Suppressor macrophage treated with lipopolysaccharide for 4 hours (primary cell): ENCODE measurements at regions not wholly inside any gene's neighbourhood (a gene's known extent, or its start where the extent isn't known, plus 50 kb on each side); places are given as distances from the start of the nearest gene placed in this dataset.

Experiments
- DNase-seq: peaks from one replicate; pipeline ENCODE4 v3.0.0-alpha.2; 2020

DNA sequence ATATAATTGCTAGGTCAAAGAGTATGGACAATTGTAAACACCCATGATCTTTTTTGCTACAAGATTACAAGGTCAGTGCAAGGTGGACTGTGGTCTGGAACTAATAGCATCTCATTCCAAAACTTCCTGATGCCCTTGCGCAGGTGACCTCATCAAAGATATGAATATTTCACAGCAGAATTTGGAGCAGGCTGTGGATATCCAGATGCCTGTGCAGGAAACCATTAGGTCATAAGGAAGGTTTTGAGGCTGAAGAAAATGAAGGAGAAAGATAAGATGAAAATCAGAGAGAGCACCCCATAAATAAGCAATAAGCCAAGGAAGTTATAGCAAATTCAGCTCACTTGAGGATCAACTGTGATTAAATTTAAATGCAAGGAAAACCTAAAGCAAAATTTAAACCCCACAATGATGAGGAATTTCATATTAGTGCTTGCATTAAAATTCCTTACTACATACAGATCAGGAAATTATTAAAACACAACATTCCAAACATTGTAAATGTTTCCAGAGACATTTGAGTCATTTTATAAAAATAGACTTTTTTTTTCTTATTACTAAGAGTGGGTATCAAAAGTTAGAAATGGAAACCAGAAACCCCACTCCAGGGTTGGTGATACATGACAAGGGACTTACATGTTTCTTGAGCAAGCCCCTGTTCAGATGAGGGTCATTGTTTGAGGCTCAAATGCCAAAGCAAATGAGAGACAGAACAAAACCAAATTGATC is 100.7 kb upstream of the FAM9C start:
- no peak for DNase-seq

DNA sequence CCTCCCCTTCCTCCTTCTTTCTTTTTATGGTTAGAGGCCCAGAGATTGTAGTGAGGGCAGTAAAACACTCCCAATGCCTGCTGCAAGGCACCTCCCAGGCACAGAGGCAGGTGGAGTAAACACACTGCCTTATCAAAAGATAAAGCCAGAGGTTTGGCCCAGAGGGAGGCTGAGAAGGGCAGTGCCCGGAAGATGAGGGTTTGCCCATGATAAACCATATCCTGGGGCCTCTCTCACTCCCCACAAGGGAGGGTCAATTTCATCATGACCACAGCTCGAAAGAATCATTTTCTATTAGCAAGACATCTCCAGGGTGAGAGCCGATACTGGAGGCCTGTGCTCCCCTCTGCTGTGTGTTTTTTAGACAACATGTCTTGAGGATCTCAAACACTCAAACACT is 98.5 kb upstream of the FAM9C start:
- DNase-seq: peak; percentile 3

- DNase-seq: no peak
Measured at GRCh38 chrX:13140007-13140406, 95.6 kb upstream of the FAM9C start.

GRCh38 chrX:13131396-13132137 is 87.1 kb upstream of the FAM9C start:
- peak; percentile 63 for DNase-seq

GRCh38 chrX:13130816-13131215 is 86.4 kb upstream of the FAM9C start:
- no peak for DNase-seq

- peak; percentile 59 for DNase-seq
Measured at GRCh38 chrX:13128104-13128503, 83.7 kb upstream of the FAM9C start.

GRCh38 chrX:13126775-13127174 is 82.4 kb upstream of the FAM9C start:
- DNase-seq: no peak

DNA sequence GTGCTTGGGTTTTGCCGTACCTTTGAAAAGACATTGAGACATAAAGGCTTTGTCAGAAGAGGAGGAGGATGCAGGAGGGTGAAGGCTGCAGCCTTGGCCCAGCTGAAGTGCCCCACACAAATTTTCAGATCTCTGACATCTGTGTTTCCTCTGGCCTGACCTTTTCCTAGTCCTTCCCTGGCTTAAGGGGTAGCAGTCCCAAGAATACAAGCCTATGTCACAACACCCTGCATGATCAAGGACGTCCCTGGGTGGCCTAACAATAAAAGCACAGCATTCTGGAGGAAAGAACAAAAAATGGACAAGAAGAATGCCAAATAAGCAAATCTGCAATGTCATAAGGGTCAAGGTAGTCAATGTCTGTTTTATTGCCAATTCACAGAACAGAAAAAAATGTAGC is 80.8 kb upstream of the FAM9C start:
- no peak for DNase-seq

DNA sequence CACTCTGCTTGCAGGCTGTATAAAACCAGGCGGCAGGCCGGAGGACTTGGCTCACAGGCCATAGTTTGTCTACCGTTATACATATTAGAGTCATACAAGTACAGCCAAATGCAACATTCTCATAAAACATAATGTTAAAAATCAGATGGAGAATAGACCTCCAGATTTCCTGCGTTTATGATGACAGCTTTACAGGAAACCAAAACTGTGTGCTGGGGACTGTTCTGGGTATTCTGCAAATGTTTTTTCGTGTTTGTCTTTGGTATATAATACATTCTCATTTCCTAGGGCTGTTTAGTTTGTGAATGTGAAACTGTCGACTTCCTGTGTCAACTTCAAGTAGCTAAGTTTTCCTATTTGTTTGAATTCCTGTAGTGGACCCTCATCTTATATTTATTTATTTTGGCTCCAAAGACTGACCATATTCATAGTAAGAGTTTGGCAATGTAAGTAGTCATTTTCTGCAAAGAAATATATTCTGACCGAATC is 79.5 kb upstream of the FAM9C start:
- DNase-seq: no peak

GRCh38 chrX:13123247-13123856 is 78.9 kb upstream of the FAM9C start:
- no peak for DNase-seq

- DNase-seq: no peak
Measured at GRCh38 chrX:13121020-13121555, 76.7 kb upstream of the FAM9C start.

DNA sequence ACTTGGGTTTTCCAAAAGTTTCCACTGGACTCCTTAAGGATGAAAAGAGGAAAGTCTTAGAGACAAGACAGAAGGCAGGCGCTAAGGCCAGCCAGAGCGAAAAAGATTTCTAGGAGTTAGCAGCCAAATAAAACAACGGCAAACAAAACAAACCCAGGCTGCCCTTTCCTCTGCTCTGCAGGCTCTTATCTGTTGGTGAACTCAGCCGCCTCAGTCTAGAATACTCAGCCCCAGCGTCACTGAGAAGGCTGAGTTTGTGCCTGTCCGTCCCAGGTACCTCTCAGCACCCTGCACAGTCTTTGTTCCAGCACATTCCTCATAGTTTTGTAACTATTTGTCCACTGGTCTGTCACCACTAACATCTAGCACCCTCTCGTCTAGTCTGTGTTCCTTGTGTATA is 75.6 kb upstream of the FAM9C start:
- no peak for DNase-seq

DNA sequence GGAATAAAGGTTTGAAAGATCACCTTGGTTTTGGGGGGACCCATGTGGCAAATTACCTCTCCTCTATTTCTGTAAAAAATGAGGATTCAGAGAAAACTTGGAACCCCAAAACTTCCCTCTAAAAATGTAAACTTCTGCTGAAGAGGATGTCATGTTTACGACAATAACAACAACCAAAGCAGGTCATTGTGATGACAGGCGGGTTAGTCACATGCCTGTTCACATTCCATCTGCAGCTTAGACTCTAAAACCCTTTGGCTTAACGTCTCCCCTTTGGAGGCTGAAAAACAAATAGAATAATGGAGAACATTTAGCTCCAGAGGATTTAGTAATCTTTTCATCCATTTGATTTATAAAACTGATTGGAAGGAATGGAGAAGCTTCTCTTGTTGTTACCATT is 75.0 kb upstream of the FAM9C start:
- no peak for DNase-seq

- DNase-seq: no peak
Measured at GRCh38 chrX:13115146-13115855, 70.9 kb upstream of the FAM9C start.

GRCh38 chrX:13112499-13112898 is 68.1 kb upstream of the FAM9C start:
- no peak for DNase-seq

DNA sequence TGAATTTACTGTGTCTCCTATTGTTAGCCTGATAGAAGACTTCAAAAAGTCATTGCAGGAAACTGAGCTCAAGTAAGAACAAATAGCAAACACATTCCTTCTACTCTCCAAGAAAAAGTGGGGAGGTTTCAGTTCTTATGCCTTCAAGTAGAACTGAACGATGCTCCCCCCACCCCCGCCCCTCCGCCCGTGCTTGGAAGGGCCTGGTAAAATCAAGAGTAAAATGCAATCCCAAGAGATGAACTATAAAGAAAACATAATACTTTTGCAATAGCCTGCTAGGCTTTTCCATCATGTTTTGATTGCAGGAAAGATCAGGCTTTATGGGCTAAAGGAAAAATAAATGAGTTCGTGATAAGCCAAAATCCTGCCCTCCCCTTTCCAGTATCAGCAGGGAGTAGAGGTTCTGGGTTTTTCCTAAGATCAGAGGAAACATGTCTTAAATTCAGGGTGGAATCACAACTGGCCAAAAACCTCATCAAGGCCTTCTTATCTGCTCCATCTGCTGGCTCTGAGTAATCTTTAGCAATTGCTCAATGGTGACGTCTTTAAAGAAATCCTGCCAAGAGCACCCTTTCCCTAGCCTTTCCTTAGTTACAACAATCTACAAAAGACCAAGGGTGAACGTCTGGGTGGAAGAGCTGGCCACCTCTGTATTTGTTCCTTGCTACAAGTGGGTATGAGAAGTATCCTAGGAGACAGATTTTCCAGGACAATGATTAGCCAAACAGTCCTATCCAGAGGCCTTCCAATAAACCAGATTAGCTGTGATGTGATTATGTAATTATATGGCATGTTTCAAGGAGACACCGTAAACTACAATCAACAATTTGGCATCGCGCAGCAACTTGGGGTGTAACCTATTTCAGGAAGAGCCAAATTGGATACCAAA is 66.3 kb upstream of the FAM9C start:
- DNase-seq: peak; percentile 64

DNA sequence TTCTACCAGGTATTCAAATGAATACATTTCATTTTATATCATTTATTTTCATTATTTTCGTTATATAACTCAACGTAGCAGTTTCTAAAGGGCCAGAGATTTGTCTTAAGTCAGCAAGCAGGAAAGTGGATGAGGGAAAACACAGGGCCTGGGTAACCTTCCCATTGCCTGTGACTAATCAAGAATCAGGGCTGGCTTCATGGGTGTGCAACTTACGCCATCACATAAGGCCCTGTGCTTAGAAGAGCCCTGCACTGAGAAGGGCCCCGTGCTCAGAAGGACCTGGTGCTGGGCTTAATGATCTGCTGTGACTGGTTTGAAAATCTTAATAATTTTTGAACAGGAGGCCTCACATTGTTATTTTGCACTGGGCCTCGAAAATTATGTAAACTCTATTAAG is 65.4 kb upstream of the FAM9C start:
- no peak for DNase-seq

DNA sequence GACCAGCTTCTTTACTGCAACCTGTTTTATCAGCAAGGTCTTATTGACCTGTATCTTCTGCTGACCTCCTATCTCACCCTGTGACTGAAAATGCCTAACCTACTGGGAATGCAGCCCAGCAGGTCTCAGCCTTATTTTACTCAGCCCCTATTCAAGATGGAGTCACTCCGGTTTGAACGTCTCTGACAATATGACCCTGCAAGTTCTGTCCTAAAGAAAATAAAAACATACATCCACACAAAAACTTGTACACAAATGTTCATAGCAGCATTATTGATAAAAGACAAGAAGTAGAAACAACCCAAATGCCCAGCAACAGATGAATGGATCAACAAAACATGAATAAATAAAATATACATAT is 59.5 kb upstream of the FAM9C start:
- DNase-seq: no peak

DNA sequence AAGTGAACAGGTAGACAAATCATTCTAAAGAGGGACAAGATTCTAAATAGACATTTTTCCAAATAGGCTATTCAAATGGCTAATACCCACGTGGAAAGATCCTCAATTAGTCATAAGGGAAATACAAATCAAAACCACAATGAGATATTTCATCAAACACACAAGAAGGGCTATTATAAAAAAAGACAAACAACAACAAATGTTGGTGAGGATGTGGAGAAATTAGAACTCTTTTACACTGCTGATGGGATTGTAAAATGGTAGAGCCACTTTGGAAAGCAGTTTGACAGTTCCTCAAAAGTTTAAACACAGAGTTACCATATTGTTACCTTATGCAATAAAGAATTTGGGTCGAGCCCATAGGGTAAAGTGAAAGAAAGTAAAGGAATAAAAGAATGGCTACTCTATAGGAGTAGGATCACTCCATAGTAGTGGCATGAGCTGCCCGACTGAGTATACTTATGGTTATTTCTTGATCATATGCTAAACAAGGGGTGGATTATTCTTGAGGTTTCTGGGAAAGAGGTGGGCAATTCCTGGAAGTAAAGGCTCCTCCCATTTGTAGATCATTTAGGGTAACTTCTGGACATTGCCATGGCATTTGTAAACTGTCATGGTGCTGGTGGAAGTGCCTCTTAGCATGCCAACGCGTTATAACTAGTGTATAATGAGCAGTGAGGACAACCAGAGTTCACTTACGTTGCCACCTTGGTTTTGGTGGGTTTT is 58.9 kb upstream of the FAM9C start:
- DNase-seq: peak; percentile 30

- DNase-seq: no peak
Measured at GRCh38 chrX:13102636-13103035, 58.2 kb upstream of the FAM9C start.

DNA sequence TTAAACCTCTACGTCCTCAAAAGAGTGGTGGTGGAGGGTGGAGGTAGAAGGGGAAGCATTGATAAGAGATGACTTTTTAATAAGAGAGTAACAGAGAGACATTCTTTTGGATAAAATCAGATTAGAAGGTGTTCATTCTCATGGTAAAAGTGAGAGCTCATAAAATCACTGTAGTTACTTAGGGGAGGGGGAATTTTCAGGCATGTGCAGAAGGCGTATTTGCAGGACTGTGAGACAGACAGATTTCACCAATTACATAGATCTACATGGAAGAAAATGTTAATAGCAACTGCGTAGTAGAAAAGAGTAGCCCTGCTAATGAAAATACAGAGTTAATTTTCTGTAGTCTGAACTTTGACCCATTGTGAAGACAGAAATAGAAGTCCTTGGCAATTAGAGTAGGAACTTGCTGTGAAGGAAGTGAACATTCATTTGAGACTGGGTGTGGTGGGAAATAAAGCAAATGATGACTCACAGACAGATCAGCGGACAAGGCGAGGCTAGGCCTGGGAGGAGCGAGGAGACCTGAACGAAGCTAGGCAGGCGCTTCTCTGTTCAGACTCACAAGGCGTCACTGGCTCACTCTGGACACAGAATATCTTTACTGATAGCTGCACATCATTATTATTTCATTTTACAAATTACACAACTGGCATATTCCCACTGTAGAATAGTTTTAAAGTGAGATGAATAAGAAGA is 57.2 kb upstream of the FAM9C start:
- DNase-seq: peak; percentile 86
